Gastrocnemius medialis (tissue), 4 donors: ENCODE measurements at regions not wholly inside any gene's neighbourhood (a gene's known extent, or its start where the extent isn't known, plus 50 kb on each side); places are given as distances from the start of the nearest gene placed in this dataset.

Experiments
- CTCF ChIP-seq, 5 experiments: fragments of 450-650 bp in 3 of 5; fragments of 200-600 bp in 2 of 5; sonication (generic) in 2 of 5; IDR thresholded peaks in 4 of 5; conservative IDR thresholded peaks in 1 of 5; 1 replicate in 4 of 5; 2 replicates in 1 of 5; pipeline ENCODE4 v1.5.1; 2016 to 2019; ENCODE audit warnings: antibody characterized with exemption in 5 of 5, mild to moderate bottlenecking in 3 of 5, moderate library complexity in 3 of 5
- POLR2A ChIP-seq, 2 donors: fragments of 450-650 bp; IDR thresholded peaks; one replicate each; pipeline ENCODE4 v1.6.1; 2017; ENCODE audit warnings: antibody characterized with exemption in 2 of 2, mild to moderate bottlenecking in 2 of 2, moderate library complexity in 2 of 2

GRCh38 chr1:99539131-99539530, 106.8 kb upstream of the PALMD start:
- no peak for TF ChIP-seq CTCF (IDR thresholded peaks at IDR 0.05 in 4 of 5, conservative IDR thresholded peaks at IDR 0.05 in 1 of 5)
- no peak for TF ChIP-seq POLR2A (IDR thresholded peaks at IDR 0.05)
